Mesenchymal stem cell (in vitro differentiated cells and primary cell): ENCODE measurements at regions not wholly inside any gene's neighbourhood (a gene's known extent, or its start where the extent isn't known, plus 50 kb on each side); places are given as distances from the start of the nearest gene placed in this dataset.

ENCODE experiments used
- DNase-seq: peaks from one replicate; pipeline ENCODE4 v3.0.0-alpha.2; 2013
- H2AFZ ChIP-seq: one replicate; pipeline ENCODE4 v1.6.1; 2013; ENCODE audit warnings: low read depth, mild to moderate bottlenecking, control low read depth, inconsistent platforms, low read length, moderate library complexity
- H2AK5ac ChIP-seq: 2 replicates; pipeline ENCODE4 v1.6.1; 2013; ENCODE audit warnings: low read length, moderate library complexity, mild to moderate bottlenecking, inconsistent platforms; ENCODE audit not compliant: severe bottlenecking
- H2BK120ac ChIP-seq: one replicate; pipeline ENCODE4 v1.6.1; 2013; ENCODE audit warnings: low read depth, mild to moderate bottlenecking, inconsistent platforms, low read length, moderate library complexity
- H2BK12ac ChIP-seq, 2 experiments: one replicate each; pipeline ENCODE4 v1.6.1; 2013; ENCODE audit warnings: inconsistent platforms in 2 of 2, low read length in 2 of 2, mild to moderate bottlenecking in 2 of 2, moderate library complexity in 2 of 2, control low read depth in 1 of 2
- H2BK15ac ChIP-seq: one replicate; pipeline ENCODE4 v1.6.1; 2013; ENCODE audit warnings: mild to moderate bottlenecking, low read depth, inconsistent platforms; ENCODE audit not compliant: poor library complexity, severe bottlenecking
- H2BK5ac ChIP-seq: 2 replicates; pipeline ENCODE4 v1.6.1; 2013; ENCODE audit warnings: low read depth, mild to moderate bottlenecking, low read length, control low read depth, inconsistent platforms; ENCODE audit not compliant: poor library complexity, severe bottlenecking
- H3K14ac ChIP-seq, 2 experiments: one replicate each; pipeline ENCODE4 v1.6.1; 2013; ENCODE audit warnings: inconsistent platforms in 2 of 2, low read length in 2 of 2, control low read depth in 1 of 2, mild to moderate bottlenecking in 1 of 2, moderate library complexity in 1 of 2
- H3K18ac ChIP-seq, 2 experiments: one replicate each; pipeline ENCODE4 v1.6.1; 2013; ENCODE audit warnings: inconsistent platforms in 2 of 2, low read length in 2 of 2, control low read depth in 1 of 2, low read depth in 1 of 2, mild to moderate bottlenecking in 1 of 2
- H3K23ac ChIP-seq, 2 experiments: one replicate each; pipeline ENCODE4 v1.6.1; 2013; ENCODE audit warnings: inconsistent platforms in 2 of 2, low read length in 2 of 2, mild to moderate bottlenecking in 2 of 2, moderate library complexity in 2 of 2, control low read depth in 1 of 2
- H3K27ac ChIP-seq: 2 replicates; pipeline ENCODE4 v1.5.1; 2013; ENCODE audit warnings: mild to moderate bottlenecking, moderate library complexity, low read length, control low read depth, inconsistent platforms; ENCODE audit not compliant: poor library complexity, severe bottlenecking
- H3K27me3 ChIP-seq, 2 experiments: 2 replicates each; pipeline versions ENCODE4 v1.6.1 to v1.7.0; 2013; ENCODE audit warnings: low read length in 2 of 2, mild to moderate bottlenecking in 2 of 2, moderate library complexity in 2 of 2, control low read depth in 1 of 2, inconsistent platforms in 1 of 2; ENCODE audit not compliant: control insufficient read depth in 1 of 2, insufficient read depth in 1 of 2
- H3K36me3 ChIP-seq, 2 experiments: 2 replicates each; pipeline versions ENCODE4 v1.6.1 to v1.7.0; 2013; ENCODE audit warnings: low read length in 2 of 2, control low read depth in 1 of 2, inconsistent platforms in 1 of 2, low read depth in 1 of 2, mild to moderate bottlenecking in 1 of 2; ENCODE audit not compliant: insufficient read depth in 2 of 2, control insufficient read depth in 1 of 2
- H3K4ac ChIP-seq, 2 experiments: one replicate each; pipeline ENCODE4 v1.6.1; 2013; ENCODE audit warnings: inconsistent platforms in 2 of 2, low read length in 2 of 2, mild to moderate bottlenecking in 2 of 2, moderate library complexity in 2 of 2, control low read depth in 1 of 2, low read depth in 1 of 2
- H3K4me1 ChIP-seq: 2 replicates; pipeline ENCODE4 v1.6.1; 2013; ENCODE audit warnings: low read depth, low read length, control low read depth; ENCODE audit not compliant: control insufficient read depth, insufficient read depth
- H3K4me2 ChIP-seq: 2 replicates; pipeline ENCODE4 v1.6.1; 2013; ENCODE audit warnings: low read length, mild to moderate bottlenecking, inconsistent platforms; ENCODE audit not compliant: poor library complexity, severe bottlenecking
- H3K4me3 ChIP-seq, 2 experiments: 2 replicates each; pipeline versions ENCODE4 v1.5.1 to v1.7.0; 2013; ENCODE audit warnings: low read length in 2 of 2, mild to moderate bottlenecking in 2 of 2, control low read depth in 1 of 2, low read depth in 1 of 2; ENCODE audit not compliant: insufficient read depth in 1 of 2
- H3K79me1 ChIP-seq: replicated peaks from 2 replicates; pipeline ENCODE4 v1.6.1; 2013; ENCODE audit warnings: mild to moderate bottlenecking, control low read depth, low read length, inconsistent platforms; ENCODE audit not compliant: poor library complexity, severe bottlenecking
- H3K9ac ChIP-seq: 2 replicates; pipeline ENCODE4 v1.7.0; 2013; ENCODE audit warnings: mild to moderate bottlenecking, low read length, moderate library complexity
- H3K9me3 ChIP-seq: 2 replicates; pipeline ENCODE4 v1.7.0; 2013; ENCODE audit warnings: mild to moderate bottlenecking, low read length; ENCODE audit not compliant: control insufficient read depth
- H4K8ac ChIP-seq: one replicate; pipeline ENCODE4 v1.6.1; 2013; ENCODE audit warnings: inconsistent platforms, mild to moderate bottlenecking, low read length, moderate library complexity
- H4K91ac ChIP-seq: one replicate; pipeline ENCODE4 v1.6.1; 2013; ENCODE audit warnings: mild to moderate bottlenecking, low read length, inconsistent platforms
- WGBS: methylation state at CpG from one replicate; pipeline ENCODE4 v1.1.7; 2013; ENCODE audit warnings: mixed read lengths; 5-methylcytosine and 5-hydroxymethylcytosine counted together

DNA sequence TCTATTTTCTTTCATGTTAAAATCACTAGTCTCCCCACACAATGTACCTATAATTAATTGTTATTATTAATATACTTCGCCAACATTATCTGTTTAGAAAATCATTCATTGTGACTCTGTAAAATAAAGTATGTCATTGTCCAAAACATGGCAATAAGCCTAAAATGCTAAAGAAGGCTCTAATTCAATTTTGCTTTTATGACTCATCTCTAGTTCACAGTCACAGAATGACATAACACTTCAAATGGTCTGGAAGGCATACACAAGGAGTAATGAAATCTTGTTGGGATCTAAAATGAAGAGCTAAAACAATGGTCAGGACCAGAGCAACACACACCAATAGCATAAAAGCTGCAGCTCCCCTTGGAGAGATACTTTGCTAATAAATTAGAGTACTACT, 505.8 kb downstream of the GPAM start:
- no peak overlapping the region for H3K18ac ChIP-seq
- no CpG with 5 or more reads among the region's 1 CpG for WGBS

GRCh38 chr10:111686796-111687195, 496.8 kb downstream of the GPAM start:
- no peaks in the 10 kb centered on the region for H3K27me3 ChIP-seq
- 79% methylated on average over 6 of the region's 7 CpGs for WGBS
- H3K18ac ChIP-seq, result no peak overlapping the region
- no peaks in the 10 kb centered on the region for H3K79me1 ChIP-seq
- H2AFZ ChIP-seq, result no peak overlapping the region
- no peak overlapping the region for H3K4me3 ChIP-seq
- no peak overlapping the region for H2BK120ac ChIP-seq
- H4K8ac ChIP-seq, result no peak overlapping the region
- no peak overlapping the region for H2BK5ac ChIP-seq
- DNase-seq, result no peak
- H3K14ac ChIP-seq, result no peak overlapping the region
- H3K4me2 ChIP-seq, result no peak overlapping the region
- H3K9ac ChIP-seq, result no peak overlapping the region
- H2BK15ac ChIP-seq, result no peak overlapping the region
- H3K23ac ChIP-seq, result no peak overlapping the region
- H3K27ac ChIP-seq, result no peak overlapping the region
- H2AK5ac ChIP-seq, result no peak overlapping the region
- H3K4ac ChIP-seq, result no peak overlapping the region
- no peaks in the 10 kb centered on the region for H3K36me3 ChIP-seq
- H4K91ac ChIP-seq, result no peak overlapping the region
- no peak overlapping the region for H2BK12ac ChIP-seq
- peaks cover 6% of the 10 kb centered on the region for H3K9me3 ChIP-seq
- no peaks in the 10 kb centered on the region for H3K4me1 ChIP-seq

More for the DNA sequence above, 505.8 kb downstream of the GPAM start:
- DNase-seq, result no peak
- no peaks in the 10 kb centered on the region for H3K9me3 ChIP-seq
- H2AK5ac ChIP-seq, result no peak overlapping the region
- H3K23ac ChIP-seq, result no peak overlapping the region
- H2AFZ ChIP-seq, result no peak overlapping the region
- H3K4me2 ChIP-seq, result no peak overlapping the region
- H3K79me1 ChIP-seq, result no peaks in the 10 kb centered on the region
- no peak overlapping the region for H3K27ac ChIP-seq
- no peak overlapping the region for H2BK15ac ChIP-seq
- H2BK120ac ChIP-seq, result no peak overlapping the region
- H3K4ac ChIP-seq, result no peak overlapping the region
- H3K4me1 ChIP-seq, result no peaks in the 10 kb centered on the region
- no peak overlapping the region for H2BK5ac ChIP-seq
- H3K27me3 ChIP-seq, result no peaks in the 10 kb centered on the region
- no peak overlapping the region for H3K9ac ChIP-seq
- no peak overlapping the region for H3K14ac ChIP-seq
- H3K4me3 ChIP-seq, result no peak overlapping the region
- H3K36me3 ChIP-seq, result no peaks in the 10 kb centered on the region
- no peak overlapping the region for H2BK12ac ChIP-seq
- no peak overlapping the region for H4K8ac ChIP-seq
- no peak overlapping the region for H4K91ac ChIP-seq

- H3K18ac ChIP-seq, result no peak overlapping the region
Measured at GRCh38 chr10:111698711-111699110, 484.9 kb downstream of the GPAM start.

DNA sequence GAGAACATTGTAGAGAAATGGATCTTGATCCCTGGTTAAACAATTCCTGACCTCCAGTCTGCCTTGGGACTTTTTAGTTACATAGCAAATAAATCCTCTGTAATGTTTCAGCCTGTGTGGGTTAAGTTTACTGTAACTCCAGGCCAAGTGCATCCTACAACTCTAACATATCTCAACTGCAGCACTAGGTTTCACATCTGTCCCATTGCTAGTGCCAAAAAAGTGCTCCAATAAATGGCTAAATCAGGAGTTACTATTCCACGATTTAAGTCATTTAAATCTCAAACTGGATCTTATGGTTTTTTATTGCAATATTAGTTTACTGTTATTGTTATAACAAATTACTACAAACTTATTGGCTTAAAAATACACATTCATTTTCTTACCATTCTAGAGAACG, 479.6 kb downstream of the GPAM start:
- H3K36me3 ChIP-seq, result no peaks in the 10 kb centered on the region
- no peak overlapping the region for H3K18ac ChIP-seq
- 94% methylated on average over 1 of the region's 2 CpGs for WGBS
- H3K9me3 ChIP-seq, result no peaks in the 10 kb centered on the region
- no peak overlapping the region for H2BK12ac ChIP-seq
- H2BK15ac ChIP-seq, result no peak overlapping the region
- H2BK120ac ChIP-seq, result no peak overlapping the region
- H3K23ac ChIP-seq, result no peak overlapping the region
- peak overlapping the region; percentile 6 for H3K9ac ChIP-seq
- no peak overlapping the region for H4K91ac ChIP-seq
- H3K4me3 ChIP-seq, result no peak overlapping the region
- H2AK5ac ChIP-seq, result no peak overlapping the region
- H3K27ac ChIP-seq, result no peak overlapping the region
- H4K8ac ChIP-seq, result no peak overlapping the region
- H3K14ac ChIP-seq, result no peak overlapping the region
- H3K4me1 ChIP-seq, result no peaks in the 10 kb centered on the region
- DNase-seq, result no peak
- H2AFZ ChIP-seq, result no peak overlapping the region
- H2BK5ac ChIP-seq, result no peak overlapping the region
- H3K4me2 ChIP-seq, result no peak overlapping the region
- no peaks in the 10 kb centered on the region for H3K79me1 ChIP-seq
- H3K4ac ChIP-seq, result no peak overlapping the region
- no peaks in the 10 kb centered on the region for H3K27me3 ChIP-seq

More at GRCh38 chr10:111698711-111699110, 484.9 kb downstream of the GPAM start:
- no peak overlapping the region for H2AK5ac ChIP-seq
- H2BK5ac ChIP-seq, result no peak overlapping the region
- no peak overlapping the region for H3K23ac ChIP-seq
- no peak overlapping the region for H4K8ac ChIP-seq
- no peak overlapping the region for H2AFZ ChIP-seq
- H3K4me1 ChIP-seq, result no peaks in the 10 kb centered on the region
- H3K4me3 ChIP-seq, result no peak overlapping the region
- no peak overlapping the region for H2BK12ac ChIP-seq
- H3K27ac ChIP-seq, result no peak overlapping the region
- no peak for DNase-seq
- no peaks in the 10 kb centered on the region for H3K9me3 ChIP-seq
- no peak overlapping the region for H2BK15ac ChIP-seq
- H2BK120ac ChIP-seq, result no peak overlapping the region
- H3K79me1 ChIP-seq, result no peaks in the 10 kb centered on the region
- H3K27me3 ChIP-seq, result no peaks in the 10 kb centered on the region
- no peak overlapping the region for H3K14ac ChIP-seq
- H3K4ac ChIP-seq, result no peak overlapping the region
- no peaks in the 10 kb centered on the region for H3K36me3 ChIP-seq
- peak overlapping the region; percentile 50 for H3K9ac ChIP-seq
- no peak overlapping the region for H3K4me2 ChIP-seq
- H4K91ac ChIP-seq, result no peak overlapping the region
- 89% methylated on average over 1 of the region's 2 CpGs for WGBS
